ENCODE measurements at regions not wholly inside any gene's neighbourhood (a gene's known extent, or its start where the extent isn't known, plus 50 kb on each side); places are given as distances from the start of the nearest gene placed in this dataset.

GRCh38 chr12:107396991-107397390 lies 288.6 kb upstream of the PWP1 start:
- Mint-ChIP-seq H3K4me3 (no peak overlapping the region), H3K9me3 (no peaks in the 10 kb centered on the region), H3K27me3 (ENCODE audit: low read depth) (peaks cover 17% of the 10 kb centered on the region), H3K27ac (no peak overlapping the region), H3K36me3 (ENCODE audit: low read depth) (no peaks in the 10 kb centered on the region), H3K4me1 (no peaks in the 10 kb centered on the region)
- no peak for TF ChIP-seq CTCF (IDR thresholded peaks at IDR 0.05; ENCODE audit: unreplicated experiment in 3 of 3)

GRCh38 chr12:107397890-107398500 lies 287.6 kb upstream of the PWP1 start:
- peaks cover 9% of the 10 kb centered on the region for H3K27me3 Mint-ChIP-seq (ENCODE audit: low read depth)
- no peak for TF ChIP-seq CTCF (IDR thresholded peaks at IDR 0.05; ENCODE audit: unreplicated experiment in 3 of 3)
- no peaks in the 10 kb centered on the region for H3K36me3 Mint-ChIP-seq (ENCODE audit: low read depth)
- no peaks in the 10 kb centered on the region for H3K4me1 Mint-ChIP-seq
- H3K27ac Mint-ChIP-seq, result no peak overlapping the region
- no peak overlapping the region for H3K4me3 Mint-ChIP-seq
- no peaks in the 10 kb centered on the region for H3K9me3 Mint-ChIP-seq

GRCh38 chr12:107399046-107399445 lies 286.6 kb upstream of the PWP1 start:
- Mint-ChIP-seq H3K4me1 (no peaks in the 10 kb centered on the region), H3K27me3 (ENCODE audit: low read depth) (peaks cover 9% of the 10 kb centered on the region), H3K36me3 (ENCODE audit: low read depth) (no peaks in the 10 kb centered on the region), H3K27ac (no peak overlapping the region), H3K4me3 (no peak overlapping the region), H3K9me3 (no peaks in the 10 kb centered on the region)
- TF ChIP-seq CTCF (IDR thresholded peaks at IDR 0.05; ENCODE audit: unreplicated experiment in 3 of 3), result no peak

- no peaks in the 10 kb centered on the region for H3K9me3 Mint-ChIP-seq
- H3K36me3 Mint-ChIP-seq (ENCODE audit: low read depth), result no peaks in the 10 kb centered on the region
- no peak overlapping the region for H3K4me3 Mint-ChIP-seq
- H3K27ac Mint-ChIP-seq, result no peak overlapping the region
- peaks cover 8% of the 10 kb centered on the region for H3K27me3 Mint-ChIP-seq (ENCODE audit: low read depth)
- no peaks in the 10 kb centered on the region for H3K4me1 Mint-ChIP-seq
- TF ChIP-seq CTCF (IDR thresholded peaks at IDR 0.05; ENCODE audit: unreplicated experiment in 3 of 3), result no peak
Observed at GRCh38 chr12:107400686-107401447, 284.7 kb upstream of the PWP1 start.

GRCh38 chr12:107402041-107403022 lies 283.3 kb upstream of the PWP1 start:
- Mint-ChIP-seq H3K4me1 (no peaks in the 10 kb centered on the region), H3K27ac (no peak overlapping the region), H3K27me3 (ENCODE audit: low read depth) (peaks cover 7% of the 10 kb centered on the region), H3K9me3 (no peaks in the 10 kb centered on the region), H3K36me3 (ENCODE audit: low read depth) (no peaks in the 10 kb centered on the region), H3K4me3 (no peak overlapping the region)
- TF ChIP-seq CTCF (IDR thresholded peaks at IDR 0.05; ENCODE audit: unreplicated experiment in 3 of 3), result peak; percentile 49 to 65 (median 53)
